Activated CD4-positive, alpha-beta memory T cell treated with anti-CD3 and anti-CD28 coated beads, Interleukin-2, amount 10 ng/mL, durations not matched to agents 7 days and 5 days (primary cell): ENCODE measurements at regions not wholly inside any gene's neighbourhood (a gene's known extent, or its start where the extent isn't known, plus 50 kb on each side); places are given as distances from the start of the nearest gene placed in this dataset.

Experiments used
- CTCF ChIA-PET: fragments of 350-600 bp; sonication (Branson Sonifier 250); formaldehyde crosslinking; loops from one replicate; lab custom pipeline; 2021; ENCODE audit warnings: antibody characterized with exemption, inconsistent platforms; lab: Charles Lee
- POLR2A ChIA-PET: fragments of 350-600 bp; sonication (Branson Sonifier 250); formaldehyde crosslinking; loops from one replicate; lab custom pipeline; 2021; ENCODE audit warnings: antibody characterized with exemption; lab: Charles Lee
- DNase-seq: peaks from one replicate; pipeline ENCODE4 v3.0.0-alpha.2; 2020
- H3K27ac Mint-ChIP-seq: one replicate; pipeline ENCODE4 v1.8.0; 2021; ENCODE audit warnings: mild to moderate bottlenecking, mixed read lengths
- H3K27me3 Mint-ChIP-seq: one replicate; pipeline ENCODE4 v1.8.0; 2021; ENCODE audit warnings: mixed read lengths
- H3K36me3 Mint-ChIP-seq: one replicate; pipeline ENCODE4 v1.8.0; 2021; ENCODE audit warnings: low read depth, mixed read lengths
- H3K4me1 Mint-ChIP-seq: one replicate; pipeline ENCODE4 v1.8.0; 2021; ENCODE audit warnings: mixed read lengths
- H3K4me3 Mint-ChIP-seq: one replicate; pipeline ENCODE4 v1.8.0; 2021; ENCODE audit warnings: mild to moderate bottlenecking, mixed read lengths
- H3K9me3 Mint-ChIP-seq: one replicate; pipeline ENCODE4 v1.8.0; 2021; ENCODE audit warnings: mixed read lengths

DNA sequence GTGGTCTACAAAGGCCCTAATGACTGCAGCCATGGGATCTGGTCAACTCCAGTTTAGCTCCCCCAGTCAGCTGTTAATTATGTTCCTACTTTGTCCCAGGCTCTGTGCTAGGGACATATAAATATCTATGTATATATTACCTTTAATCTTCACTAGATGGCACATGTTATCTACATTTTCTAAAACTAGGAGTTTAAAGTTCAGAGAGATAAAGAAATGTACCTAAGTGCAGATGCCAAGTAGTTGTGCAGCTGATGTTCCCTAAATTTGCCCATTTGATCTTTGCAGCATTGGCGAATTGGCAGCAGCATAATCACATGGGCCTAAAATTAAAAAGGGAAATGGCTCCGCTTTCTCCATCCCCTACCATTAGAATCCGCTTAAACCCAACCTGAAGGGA, 541.1 kb downstream of the MED13L start:
- H3K4me3 Mint-ChIP-seq = no peak overlapping the region
- no peak for DNase-seq
- no peaks in the 10 kb centered on the region for H3K4me1 Mint-ChIP-seq
- H3K27ac Mint-ChIP-seq = no peak overlapping the region
- no peaks in the 10 kb centered on the region for H3K36me3 Mint-ChIP-seq
- CTCF ChIA-PET = no interaction called here
- POLR2A ChIA-PET = no interaction called here
- H3K9me3 Mint-ChIP-seq = no peaks in the 10 kb centered on the region
- no peaks in the 10 kb centered on the region for H3K27me3 Mint-ChIP-seq

DNA sequence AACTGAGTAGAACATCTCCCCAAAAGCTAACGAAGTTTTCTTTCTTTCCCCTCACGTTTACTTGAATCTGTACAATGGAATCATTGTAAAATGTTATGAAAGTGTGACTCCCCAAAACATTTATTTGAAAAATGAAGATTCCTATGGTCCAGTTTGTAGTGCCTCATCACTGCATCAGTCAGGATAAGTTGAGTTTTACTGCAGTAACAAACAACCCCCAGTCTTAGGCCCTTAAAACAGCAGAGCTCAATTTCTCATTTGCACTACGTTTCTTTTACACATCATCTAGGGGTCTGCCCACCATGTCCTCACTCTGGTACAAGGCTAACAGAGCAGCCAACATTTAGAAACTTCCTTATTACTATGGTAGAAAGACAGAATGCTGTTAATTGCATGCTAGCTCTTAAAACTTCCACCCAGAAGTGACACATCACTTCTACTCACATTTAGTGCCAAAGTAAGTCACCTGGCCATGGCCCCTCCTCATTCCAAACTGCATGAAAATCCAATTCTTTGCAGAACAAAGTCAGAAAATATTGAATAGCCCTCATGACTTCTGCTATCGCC, 546.4 kb downstream of the MED13L start:
- no peak overlapping the region for H3K4me3 Mint-ChIP-seq
- DNase-seq = no peak
- H3K9me3 Mint-ChIP-seq = no peaks in the 10 kb centered on the region
- H3K27me3 Mint-ChIP-seq = no peaks in the 10 kb centered on the region
- ChIA-PET CTCF (no interaction called here), POLR2A (no interaction called here)
- H3K4me1 Mint-ChIP-seq = no peaks in the 10 kb centered on the region
- no peaks in the 10 kb centered on the region for H3K36me3 Mint-ChIP-seq
- H3K27ac Mint-ChIP-seq = no peak overlapping the region

DNA sequence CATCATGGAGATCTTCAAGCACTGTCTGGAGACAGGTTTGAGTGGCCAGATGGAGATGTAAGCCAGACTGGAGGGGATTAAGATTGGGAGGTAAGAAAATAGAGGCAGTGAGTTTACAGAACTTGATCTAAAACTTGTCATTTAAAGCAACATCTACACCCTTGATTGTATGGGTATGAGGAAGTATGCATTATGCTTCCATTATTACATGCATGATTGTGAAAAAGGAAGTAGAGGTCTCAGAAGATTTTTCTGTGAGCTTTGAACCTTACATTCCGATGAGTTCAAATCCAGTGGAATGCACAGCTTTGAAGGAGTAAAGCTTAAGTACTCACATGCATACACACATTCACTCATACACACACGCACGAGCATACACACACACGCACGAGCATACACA, 550.8 kb downstream of the MED13L start:
- POLR2A ChIA-PET = no interaction called here
- Mint-ChIP-seq H3K36me3 (no peaks in the 10 kb centered on the region), H3K9me3 (no peaks in the 10 kb centered on the region), H3K4me3 (no peak overlapping the region), H3K27me3 (no peaks in the 10 kb centered on the region), H3K27ac (no peak overlapping the region), H3K4me1 (no peaks in the 10 kb centered on the region)
- no peak for DNase-seq
- CTCF ChIA-PET = no interaction called here

DNA sequence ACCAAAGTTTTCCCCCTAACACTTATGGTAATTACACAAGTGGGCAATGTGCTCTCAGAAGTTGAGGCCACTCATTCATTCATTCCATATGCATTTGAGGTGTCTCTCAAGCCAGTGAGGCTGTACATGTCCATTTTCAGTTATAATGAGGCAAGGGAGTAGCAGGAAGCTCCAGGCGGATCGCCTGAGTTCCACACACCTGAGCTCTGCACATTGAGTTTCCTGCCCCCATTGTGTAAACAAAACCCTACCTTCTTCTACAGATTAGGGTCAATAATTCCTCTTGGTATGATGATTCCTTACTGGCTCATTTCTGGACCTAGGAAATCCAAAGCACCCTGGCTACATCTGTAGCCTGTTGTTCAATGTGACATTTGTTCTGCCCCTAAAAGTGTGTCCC, 555.3 kb downstream of the MED13L start:
- H3K36me3 Mint-ChIP-seq = no peaks in the 10 kb centered on the region
- no peaks in the 10 kb centered on the region for H3K9me3 Mint-ChIP-seq
- DNase-seq = no peak
- CTCF ChIA-PET = no interaction called here
- POLR2A ChIA-PET = no interaction called here
- no peaks in the 10 kb centered on the region for H3K4me1 Mint-ChIP-seq
- no peak overlapping the region for H3K27ac Mint-ChIP-seq
- H3K27me3 Mint-ChIP-seq = no peaks in the 10 kb centered on the region
- no peak overlapping the region for H3K4me3 Mint-ChIP-seq

DNA sequence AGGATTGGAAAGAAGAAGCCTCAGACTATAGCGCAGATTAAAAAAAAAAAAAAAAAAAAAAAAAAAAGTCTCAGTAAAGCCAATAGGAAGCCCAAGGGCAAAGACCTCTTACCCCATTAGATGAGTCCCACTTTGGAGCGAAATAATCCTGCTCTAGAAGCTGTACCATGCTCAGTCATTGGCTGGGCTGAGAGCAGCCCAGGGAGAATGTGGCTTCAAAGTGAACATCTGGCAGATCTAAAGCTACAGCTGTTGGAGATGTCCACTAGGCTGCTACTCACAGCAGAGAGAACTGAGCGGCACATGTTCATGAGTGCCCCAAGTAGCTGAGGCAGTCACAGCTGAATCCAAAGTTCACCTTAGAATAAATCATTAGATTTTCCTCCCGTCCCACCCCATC, 560.9 kb downstream of the MED13L start:
- CTCF ChIA-PET = no interaction called here
- POLR2A ChIA-PET = no interaction called here
- Mint-ChIP-seq H3K4me3 (no peak overlapping the region), H3K4me1 (no peaks in the 10 kb centered on the region), H3K27me3 (no peaks in the 10 kb centered on the region), H3K36me3 (no peaks in the 10 kb centered on the region), H3K27ac (no peak overlapping the region), H3K9me3 (no peaks in the 10 kb centered on the region)
- DNase-seq = no peak

DNA sequence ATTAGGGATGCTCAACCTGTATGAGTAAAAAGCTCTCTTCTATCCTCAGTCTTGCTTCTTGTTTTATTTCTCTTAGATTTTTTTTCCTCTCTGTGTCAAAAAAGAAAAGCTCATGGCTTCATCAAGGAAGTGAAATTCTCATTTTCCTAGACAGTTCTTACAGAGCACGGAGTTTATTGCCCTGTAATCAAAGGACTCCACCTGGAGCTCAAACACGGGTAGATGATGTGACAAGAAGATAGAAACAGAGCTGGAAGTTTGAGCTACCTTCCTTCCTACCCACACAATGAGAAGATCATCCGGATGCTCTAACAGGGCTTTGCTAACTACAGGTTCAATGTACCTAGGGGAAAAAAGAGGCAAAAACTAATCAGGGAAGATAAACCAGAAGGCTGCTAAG, 564.8 kb downstream of the MED13L start:
- Mint-ChIP-seq H3K9me3 (no peaks in the 10 kb centered on the region), H3K27ac (no peak overlapping the region), H3K36me3 (no peaks in the 10 kb centered on the region), H3K4me3 (no peak overlapping the region), H3K27me3 (no peaks in the 10 kb centered on the region), H3K4me1 (no peaks in the 10 kb centered on the region)
- no peak for DNase-seq
- CTCF ChIA-PET = no interaction called here
- POLR2A ChIA-PET = no interaction called here

DNA sequence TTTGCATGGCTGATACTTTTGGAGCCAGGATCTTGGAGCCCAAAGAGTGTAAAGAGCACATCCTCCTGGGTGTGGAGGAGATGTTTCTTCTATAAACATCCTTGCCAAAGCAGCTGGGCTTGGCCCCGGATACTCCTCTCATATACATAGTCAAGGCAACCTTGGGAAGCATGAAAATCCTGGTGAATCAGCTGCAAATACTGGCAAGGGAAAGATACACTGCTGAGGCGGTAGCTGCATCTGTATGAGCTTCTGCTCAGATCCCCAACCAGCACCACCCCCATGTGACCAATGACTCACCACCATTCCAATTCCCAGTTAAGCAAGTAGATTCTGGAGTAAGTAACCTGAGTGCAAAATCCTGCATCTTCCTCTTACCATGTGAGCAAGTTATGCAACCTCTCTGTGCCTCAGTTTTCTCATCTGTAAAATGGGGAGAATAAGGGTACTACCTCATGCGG, 567.4 kb downstream of the MED13L start:
- no peak for DNase-seq
- Mint-ChIP-seq H3K4me3 (no peak overlapping the region), H3K36me3 (no peaks in the 10 kb centered on the region), H3K4me1 (no peaks in the 10 kb centered on the region), H3K27ac (no peak overlapping the region), H3K9me3 (peaks cover 4% of the 10 kb centered on the region), H3K27me3 (no peaks in the 10 kb centered on the region)
- ChIA-PET POLR2A (no interaction called here), CTCF (no interaction called here)

DNA sequence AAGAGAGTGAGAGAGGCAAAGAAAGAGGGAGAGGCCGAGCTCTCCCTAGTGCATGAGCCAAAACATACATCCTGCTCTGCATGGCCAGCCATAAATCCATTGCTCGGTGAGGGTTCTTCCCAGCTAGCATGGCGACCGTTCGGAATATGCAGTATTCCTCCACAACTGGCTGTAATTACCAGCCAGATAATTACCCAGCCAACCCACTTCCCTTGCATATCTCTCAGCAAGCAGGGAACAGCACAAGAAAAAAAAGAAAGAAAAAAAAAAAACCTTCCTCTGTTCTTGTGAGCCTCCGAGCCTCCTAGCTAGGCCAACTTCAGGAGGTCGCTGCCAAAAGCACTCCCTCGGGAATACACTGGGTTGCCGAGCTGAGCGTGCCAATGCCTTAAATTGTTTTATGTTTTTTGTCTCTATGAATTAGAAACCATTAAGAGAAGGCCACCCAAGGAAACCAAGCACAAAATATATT, 567.9 kb downstream of the MED13L start:
- no peaks in the 10 kb centered on the region for H3K4me1 Mint-ChIP-seq
- DNase-seq = no peak
- no peak overlapping the region for H3K27ac Mint-ChIP-seq
- ChIA-PET CTCF (no interaction called here), POLR2A (no interaction called here)
- H3K4me3 Mint-ChIP-seq = no peak overlapping the region
- H3K36me3 Mint-ChIP-seq = no peaks in the 10 kb centered on the region
- H3K27me3 Mint-ChIP-seq = no peaks in the 10 kb centered on the region
- peaks cover 4% of the 10 kb centered on the region for H3K9me3 Mint-ChIP-seq

DNA sequence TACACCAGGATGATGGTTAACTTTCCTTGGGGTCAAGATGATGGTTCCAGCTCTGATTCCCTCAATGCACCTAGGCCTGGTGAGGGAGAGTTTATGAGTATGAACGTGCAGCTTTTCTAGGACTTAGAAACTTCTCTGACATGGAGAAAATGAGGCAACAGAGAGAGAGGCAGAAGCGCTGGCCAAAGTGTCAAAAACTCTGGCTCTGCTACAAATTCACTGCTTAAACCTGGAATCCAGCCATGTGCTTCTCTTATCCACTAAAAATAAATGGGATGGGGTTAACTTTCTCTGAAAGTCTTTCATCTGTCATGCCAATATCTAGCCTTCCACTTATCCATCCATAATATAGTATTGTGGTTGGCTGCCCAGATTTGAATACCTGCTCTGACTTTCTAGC, 568.7 kb downstream of the MED13L start:
- no peaks in the 10 kb centered on the region for H3K27me3 Mint-ChIP-seq
- H3K4me1 Mint-ChIP-seq = no peaks in the 10 kb centered on the region
- peaks cover 5% of the 10 kb centered on the region for H3K9me3 Mint-ChIP-seq
- no peak for DNase-seq
- POLR2A ChIA-PET = no interaction called here
- CTCF ChIA-PET = no interaction called here
- no peak overlapping the region for H3K4me3 Mint-ChIP-seq
- no peak overlapping the region for H3K27ac Mint-ChIP-seq
- no peaks in the 10 kb centered on the region for H3K36me3 Mint-ChIP-seq

DNA sequence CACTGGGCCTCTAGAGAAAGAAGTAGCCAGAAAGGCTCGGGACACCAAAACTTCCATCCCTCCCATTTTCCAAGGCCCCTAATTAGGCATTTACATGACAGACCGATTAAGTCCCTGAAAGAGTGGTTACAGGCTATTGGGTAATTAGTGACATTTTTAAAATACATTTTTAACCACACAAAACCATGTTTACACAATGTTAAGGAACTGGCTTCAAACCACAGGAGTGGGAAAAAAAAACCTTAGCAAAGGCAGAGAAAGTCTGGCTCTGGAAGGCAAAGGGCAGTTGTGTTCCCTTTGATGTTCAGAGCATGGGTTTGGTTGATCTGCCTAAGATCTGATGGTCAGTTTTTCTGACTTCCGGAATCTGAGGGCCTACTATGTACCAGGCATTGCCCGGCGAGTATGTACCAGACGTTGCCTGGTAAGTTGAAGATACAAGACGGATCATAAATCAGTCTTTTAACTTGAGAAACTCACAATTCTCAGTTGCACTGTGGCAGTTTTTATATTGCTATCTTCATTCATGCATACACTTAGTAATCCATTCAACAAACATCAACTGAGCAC, 576.5 kb downstream of the MED13L start:
- no peaks in the 10 kb centered on the region for H3K36me3 Mint-ChIP-seq
- no peak overlapping the region for H3K27ac Mint-ChIP-seq
- H3K4me1 Mint-ChIP-seq = no peaks in the 10 kb centered on the region
- DNase-seq = no peak
- H3K9me3 Mint-ChIP-seq = peaks cover 4% of the 10 kb centered on the region
- no peaks in the 10 kb centered on the region for H3K27me3 Mint-ChIP-seq
- ChIA-PET POLR2A (no interaction called here), CTCF (no interaction called here)
- no peak overlapping the region for H3K4me3 Mint-ChIP-seq

DNA sequence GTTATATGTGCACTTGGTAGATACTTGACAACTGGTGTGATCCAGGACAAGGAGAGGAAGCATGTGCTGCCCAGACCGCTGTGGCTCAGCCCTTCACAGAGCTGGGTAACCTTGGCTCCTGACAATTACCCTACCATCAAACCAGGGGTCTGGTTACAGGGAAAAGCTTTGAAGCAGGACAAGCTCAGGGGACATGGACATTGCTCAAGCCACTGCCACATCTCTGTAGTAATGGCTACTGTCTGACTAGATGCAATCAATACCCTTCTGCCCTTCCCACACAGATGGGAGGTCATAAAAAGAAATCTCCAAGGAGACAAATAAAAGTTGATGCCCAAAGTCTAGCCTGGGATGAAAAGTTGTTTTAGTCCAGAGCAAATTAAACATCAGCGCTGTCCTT, 577.4 kb downstream of the MED13L start:
- ChIA-PET POLR2A (no interaction called here), CTCF (no interaction called here)
- no peaks in the 10 kb centered on the region for H3K27me3 Mint-ChIP-seq
- H3K9me3 Mint-ChIP-seq = peaks cover 4% of the 10 kb centered on the region
- no peak overlapping the region for H3K4me3 Mint-ChIP-seq
- DNase-seq = no peak
- no peaks in the 10 kb centered on the region for H3K36me3 Mint-ChIP-seq
- H3K4me1 Mint-ChIP-seq = no peaks in the 10 kb centered on the region
- no peak overlapping the region for H3K27ac Mint-ChIP-seq

DNA sequence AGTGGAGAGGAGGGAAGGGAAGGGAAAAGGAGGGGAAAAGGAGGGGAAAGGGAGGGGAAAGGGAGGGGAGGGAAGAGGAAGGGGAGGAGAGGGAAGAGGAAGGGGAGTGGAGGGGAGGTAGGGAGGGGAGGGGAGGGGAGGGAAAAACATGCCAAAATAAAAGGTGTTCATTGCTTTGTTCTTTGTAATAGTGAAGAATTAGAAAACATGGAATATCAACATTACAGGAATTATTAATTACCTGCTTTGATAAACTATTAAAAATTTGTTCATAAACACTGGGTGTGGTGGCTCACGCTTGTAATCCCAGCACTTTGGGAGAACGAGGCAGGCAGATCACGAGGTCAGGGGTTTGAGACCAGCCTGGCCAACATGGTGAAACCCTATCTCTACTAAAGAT, 579.2 kb downstream of the MED13L start:
- DNase-seq = no peak
- H3K36me3 Mint-ChIP-seq = no peaks in the 10 kb centered on the region
- ChIA-PET POLR2A (no interaction called here), CTCF (no interaction called here)
- no peaks in the 10 kb centered on the region for H3K9me3 Mint-ChIP-seq
- H3K27me3 Mint-ChIP-seq = no peaks in the 10 kb centered on the region
- no peaks in the 10 kb centered on the region for H3K4me1 Mint-ChIP-seq
- no peak overlapping the region for H3K27ac Mint-ChIP-seq
- no peak overlapping the region for H3K4me3 Mint-ChIP-seq

DNA sequence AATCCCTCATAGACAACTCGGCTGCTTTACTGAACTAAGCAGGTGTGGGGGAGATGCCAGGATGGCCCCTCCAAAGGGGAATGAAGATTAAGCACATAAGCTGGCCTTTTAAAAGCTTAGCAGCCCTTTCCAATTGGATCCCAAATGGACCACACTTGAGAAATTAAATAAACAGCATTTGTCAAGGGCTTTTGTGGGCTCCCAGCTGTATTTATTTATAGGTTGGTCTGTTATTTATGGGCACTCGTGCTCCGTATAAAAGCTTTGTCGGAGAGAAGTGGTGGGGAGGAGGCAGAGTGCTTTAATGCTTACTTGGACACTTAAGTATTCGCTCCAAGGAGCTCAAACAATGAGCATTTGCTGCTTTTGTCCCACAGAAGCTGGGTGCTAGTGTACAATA, 580.2 kb downstream of the MED13L start:
- no peaks in the 10 kb centered on the region for H3K36me3 Mint-ChIP-seq
- H3K4me1 Mint-ChIP-seq = no peaks in the 10 kb centered on the region
- no peak overlapping the region for H3K4me3 Mint-ChIP-seq
- POLR2A ChIA-PET = no interaction called here
- DNase-seq = no peak
- H3K9me3 Mint-ChIP-seq = no peaks in the 10 kb centered on the region
- CTCF ChIA-PET = no interaction called here
- H3K27ac Mint-ChIP-seq = no peak overlapping the region
- no peaks in the 10 kb centered on the region for H3K27me3 Mint-ChIP-seq

DNA sequence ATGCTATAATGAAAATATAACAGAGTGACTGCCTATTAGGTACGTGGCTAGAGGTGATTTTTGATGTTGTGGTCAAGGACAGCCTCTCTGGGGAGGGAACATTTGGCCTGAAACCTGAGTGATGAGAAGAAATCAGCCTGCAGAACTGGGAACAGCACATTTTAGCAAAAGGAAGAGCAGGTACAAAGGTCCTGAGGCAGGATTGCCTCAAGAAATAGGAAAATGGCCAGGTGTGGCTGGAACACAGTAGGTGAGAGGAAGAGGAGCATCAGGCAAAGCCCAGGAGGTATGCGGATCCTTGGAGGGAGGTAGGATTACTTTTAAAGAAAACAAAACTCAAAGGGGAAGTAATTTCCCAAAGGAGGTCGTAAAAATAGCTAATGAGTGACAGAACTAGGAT, 582.9 kb downstream of the MED13L start:
- no peaks in the 10 kb centered on the region for H3K4me1 Mint-ChIP-seq
- POLR2A ChIA-PET = no interaction called here
- H3K9me3 Mint-ChIP-seq = no peaks in the 10 kb centered on the region
- H3K27me3 Mint-ChIP-seq = no peaks in the 10 kb centered on the region
- H3K4me3 Mint-ChIP-seq = no peak overlapping the region
- DNase-seq = no peak
- H3K36me3 Mint-ChIP-seq = no peaks in the 10 kb centered on the region
- H3K27ac Mint-ChIP-seq = no peak overlapping the region
- CTCF ChIA-PET = no interaction called here
